Brain pericyte (primary cell): ENCODE measurements at regions not wholly inside any gene's neighbourhood (a gene's known extent, or its start where the extent isn't known, plus 50 kb on each side); places are given as distances from the start of the nearest gene placed in this dataset.
"Not testable (repeated sequence)": the region's sequence is repeated elsewhere in the genome, so short reads cannot be mapped to it uniquely, and the experiment has no call there.

Experiments
- DNase-seq: peaks from one replicate; pipeline ENCODE4 v3.0.0-alpha.2; 2012; ENCODE audit warnings: low read depth, low spot score

DNA sequence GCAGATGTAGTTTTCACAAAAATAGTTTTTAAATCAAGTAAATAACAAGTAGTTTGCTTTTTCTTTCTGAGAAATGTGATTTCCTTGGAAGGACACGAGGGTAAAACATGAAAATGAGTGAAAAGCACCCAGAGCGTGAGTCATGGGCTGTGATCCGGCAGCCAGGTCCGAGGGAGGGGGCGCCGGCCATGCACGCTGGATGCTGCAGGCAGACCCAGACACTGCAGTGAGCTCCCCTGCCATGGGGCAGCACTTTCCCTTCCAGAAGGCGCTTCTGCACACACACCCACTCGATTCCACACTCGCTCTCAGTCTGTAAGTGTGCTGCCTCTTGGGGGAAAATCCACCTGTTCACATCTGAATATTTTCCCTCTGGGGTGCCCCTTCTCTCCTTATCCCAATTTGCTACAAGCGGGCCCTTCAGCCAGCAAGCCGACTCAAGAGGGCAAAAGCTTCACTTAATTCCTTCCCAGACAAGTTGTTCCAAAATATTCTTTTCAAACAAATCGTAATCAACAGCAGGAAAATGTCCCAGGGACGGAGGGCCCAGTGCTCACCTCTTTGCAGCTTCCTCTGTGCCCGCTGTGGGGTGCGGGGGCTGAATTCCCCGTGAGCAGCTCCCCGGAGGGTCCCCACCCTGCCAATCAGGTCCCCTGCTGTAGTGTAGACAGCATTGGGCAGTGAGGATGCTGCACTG is 87.0 kb upstream of the ID2 start:
- no peak for DNase-seq

DNA sequence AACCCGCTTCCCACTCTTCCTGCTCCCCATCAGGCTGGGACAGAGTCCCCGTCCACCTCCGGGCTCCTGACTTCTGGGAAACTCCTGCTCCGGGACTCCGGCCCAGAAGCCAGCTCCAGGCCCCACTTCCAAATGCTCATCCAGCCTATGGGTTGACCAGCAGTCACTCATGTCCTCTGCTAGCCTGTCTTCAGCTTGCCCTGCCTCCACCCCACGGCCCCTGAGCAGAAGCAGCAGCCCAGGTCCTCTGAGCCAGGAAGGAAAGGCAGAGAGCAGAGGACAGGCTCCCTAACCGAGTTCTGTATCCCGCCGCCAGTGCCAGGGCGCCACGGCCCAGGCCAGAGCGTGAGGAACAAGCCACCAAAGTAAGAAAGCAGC is 86.4 kb upstream of the ID2 start:
- DNase-seq = no peak

DNA sequence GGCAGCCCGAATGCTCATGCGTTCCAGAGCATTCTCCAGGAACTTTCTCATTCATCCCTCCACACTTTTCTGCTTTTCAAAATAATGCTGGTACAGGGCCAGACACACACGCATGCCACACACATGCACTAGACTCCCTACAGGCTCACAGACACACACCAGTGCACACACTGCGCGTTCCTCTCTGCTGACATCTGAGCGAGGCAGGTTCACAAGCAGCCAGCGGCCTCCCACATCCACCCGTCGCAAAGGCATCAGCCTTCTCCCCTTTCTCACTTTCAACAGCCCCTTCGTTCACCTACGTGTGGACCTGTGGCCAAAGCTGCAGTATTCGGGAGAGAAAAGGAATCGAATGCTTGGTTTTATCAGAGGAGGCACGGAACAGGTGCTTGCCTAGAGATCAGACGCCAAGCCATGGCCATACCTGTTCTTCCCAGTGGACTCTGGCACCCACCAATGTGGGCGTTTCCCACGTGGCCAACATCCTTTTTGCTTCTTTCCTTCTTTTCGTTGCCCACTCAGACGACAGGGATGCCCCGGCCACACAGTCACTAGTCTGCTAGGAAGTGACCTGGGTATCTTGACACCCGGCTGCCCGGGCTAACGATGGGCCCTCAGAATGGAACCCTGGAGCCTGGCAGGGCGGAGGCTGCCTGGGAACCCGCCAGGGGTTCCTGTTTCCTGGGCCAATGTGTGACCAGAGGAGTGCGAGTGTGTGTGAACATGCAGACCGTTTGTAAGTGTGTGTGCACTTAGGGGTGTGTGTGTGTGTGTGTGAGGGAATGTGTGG is 85.8 kb upstream of the ID2 start:
- DNase-seq = no peak

DNA sequence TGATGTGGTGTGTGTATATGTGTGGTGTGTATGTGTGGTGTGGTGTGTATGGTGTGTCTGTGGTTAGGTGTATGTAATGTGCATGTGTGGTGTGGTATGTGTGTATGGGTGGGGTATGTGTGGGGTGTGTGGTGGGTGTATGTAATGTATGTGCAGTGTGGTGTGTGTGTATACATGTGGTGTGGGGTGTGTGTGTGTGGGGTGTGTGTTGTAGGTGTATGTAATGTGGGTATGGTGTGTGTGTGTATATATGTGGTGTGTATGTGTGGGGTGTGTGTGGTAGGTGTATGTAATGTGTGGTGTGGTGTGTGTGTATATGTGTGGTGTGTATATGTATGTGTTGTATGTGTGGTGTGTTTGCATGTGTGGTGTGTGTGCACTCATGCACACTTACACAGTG is 84.8 kb upstream of the ID2 start:
- no peak for DNase-seq

DNA sequence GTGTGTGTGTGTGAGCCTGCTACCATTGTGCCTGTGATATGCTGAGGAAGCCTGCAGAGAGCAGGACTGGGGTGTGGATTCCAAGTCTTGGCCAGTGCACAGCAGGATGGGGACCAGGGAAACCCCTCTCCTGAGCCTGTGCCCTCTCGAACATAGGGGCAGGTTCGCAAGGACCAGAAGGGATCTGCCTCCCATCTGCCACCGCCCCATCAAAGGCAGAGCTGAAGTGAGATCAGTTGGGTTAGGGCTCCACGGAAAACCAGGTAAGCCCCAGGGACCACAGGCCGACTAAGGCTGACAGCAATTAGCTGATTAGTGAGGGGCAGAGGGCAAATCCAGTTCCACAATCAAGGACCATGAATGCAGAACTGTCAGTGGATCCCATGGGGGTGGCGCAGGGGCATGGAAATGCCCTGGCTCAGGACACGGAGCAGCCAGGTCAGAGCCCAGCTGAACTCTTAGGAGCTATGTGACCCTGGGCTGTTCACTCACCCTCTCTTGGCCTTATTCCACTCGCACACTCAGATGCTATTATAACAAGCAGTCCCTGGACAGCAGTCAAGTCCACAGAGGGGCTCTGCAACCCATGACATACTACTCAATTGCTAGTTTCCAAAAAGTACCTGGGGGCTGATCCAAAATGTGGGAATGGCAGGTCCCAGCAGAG is 84.2 kb upstream of the ID2 start:
- no peak for DNase-seq

DNA sequence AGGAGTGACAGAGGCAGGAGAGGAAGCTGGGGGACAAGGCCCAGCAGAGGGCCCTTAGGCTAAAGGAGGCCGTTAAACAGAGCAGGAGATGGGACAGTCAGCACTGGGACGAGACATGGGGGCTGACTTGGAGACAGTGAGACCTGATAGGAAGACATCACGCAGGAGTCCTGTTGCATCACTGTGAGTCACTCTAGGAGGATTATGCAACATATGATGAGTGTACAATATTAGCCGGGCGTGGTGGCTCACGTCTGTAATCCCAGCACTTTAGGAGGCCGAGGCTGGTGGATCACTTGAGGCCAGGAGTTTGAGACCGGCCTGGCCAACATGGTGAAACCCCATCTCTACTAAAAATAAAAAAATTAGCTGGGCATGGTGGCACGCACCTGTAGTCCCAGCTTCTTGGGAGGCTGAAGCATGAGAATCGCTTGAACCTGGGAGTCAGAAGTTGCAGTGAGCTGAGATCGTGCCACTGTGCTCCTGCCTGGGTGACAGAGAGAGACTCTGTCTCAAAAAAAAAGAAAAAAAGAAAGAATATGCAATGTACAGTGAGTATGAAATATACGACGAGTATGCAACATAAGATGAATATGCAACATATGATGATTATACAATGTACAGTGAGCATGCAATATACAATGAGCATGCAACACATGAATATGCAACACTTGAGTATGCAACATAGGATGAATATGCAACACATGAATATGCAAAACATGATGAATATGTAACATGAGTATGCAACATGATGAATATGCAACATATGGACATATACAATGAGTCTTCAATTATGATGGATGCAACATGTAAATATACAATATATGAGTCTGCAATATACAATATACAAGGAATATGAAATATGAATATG is 83.3 kb upstream of the ID2 start:
- no peak for DNase-seq

DNA sequence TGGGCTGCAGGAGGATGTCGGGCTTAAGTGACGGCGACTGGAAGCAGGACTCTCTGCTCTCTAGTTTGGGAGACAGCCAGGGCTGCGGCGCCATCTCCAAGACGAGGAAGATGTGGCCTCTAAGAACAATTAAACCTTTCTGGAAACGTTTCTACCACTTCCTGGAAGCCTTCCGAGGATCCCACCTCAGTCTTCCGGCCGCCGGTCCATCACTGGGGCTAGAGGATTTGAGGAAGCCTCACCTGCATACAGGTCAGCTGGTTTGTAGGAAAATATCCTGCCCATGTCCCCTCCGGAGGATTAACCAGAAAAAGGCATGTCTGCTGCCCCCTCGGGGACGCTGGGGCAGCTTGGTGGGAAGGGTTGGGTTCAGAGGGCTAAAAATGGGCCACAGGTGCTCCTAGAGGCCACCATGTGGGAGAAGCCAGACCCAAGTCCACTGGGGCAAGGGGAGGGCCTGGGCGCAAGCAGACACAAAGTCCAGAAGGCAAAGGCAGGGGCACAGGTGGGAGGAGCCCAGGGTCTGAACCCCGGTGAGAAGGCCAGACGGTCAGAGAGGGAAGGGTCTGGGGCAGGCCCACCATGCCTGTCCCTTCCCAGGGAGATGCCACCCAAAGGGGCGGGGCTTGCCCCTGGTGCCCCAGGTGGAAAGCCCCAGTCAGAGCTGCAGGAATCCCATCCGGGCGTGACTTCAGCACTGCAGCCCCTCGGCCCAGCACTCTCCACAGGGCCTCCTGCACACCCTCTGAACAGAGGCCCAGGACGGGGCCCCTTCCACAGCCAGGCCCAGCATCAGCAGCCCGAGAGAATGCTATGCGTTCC is 82.2 kb upstream of the ID2 start:
- no peak for DNase-seq

DNA sequence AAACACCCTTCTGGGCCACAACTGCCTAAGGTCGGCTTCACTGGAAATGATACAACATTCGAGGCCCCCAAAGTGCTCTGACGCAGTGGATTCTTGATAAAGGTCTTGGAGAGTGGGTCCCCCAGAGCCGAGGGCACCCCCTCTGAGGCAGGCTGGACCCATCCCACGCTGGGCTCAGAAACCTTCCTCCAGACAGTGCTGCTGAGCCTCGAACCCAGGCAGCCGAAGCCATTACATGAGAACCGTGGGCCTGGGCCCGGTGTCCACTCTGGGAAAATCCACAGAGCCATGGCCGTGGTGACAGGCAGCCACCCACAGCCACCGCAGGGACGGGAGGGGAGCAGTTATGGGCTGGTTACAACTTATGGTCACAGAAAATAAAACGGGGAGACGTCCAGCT is 81.4 kb upstream of the ID2 start:
- no peak for DNase-seq

DNA sequence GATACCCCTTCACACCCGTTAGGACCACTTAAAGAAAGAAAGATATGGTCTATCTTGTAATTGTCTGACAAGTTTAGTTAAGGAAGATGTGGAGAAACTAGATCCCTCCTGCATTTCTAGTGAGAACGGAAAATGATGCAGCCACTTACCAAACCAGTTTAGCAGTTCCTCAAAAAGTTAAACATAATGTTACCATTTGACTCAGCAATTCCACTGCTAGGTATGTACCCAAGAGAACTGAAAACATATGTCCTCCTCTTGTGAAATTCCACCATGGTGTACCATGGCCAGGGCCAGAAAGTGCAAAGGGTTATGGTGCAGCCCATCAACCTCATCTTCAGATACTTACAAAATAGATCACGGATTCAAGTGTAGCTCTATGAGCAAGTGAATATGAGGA is 79.0 kb upstream of the ID2 start:
- no peak for DNase-seq

DNA sequence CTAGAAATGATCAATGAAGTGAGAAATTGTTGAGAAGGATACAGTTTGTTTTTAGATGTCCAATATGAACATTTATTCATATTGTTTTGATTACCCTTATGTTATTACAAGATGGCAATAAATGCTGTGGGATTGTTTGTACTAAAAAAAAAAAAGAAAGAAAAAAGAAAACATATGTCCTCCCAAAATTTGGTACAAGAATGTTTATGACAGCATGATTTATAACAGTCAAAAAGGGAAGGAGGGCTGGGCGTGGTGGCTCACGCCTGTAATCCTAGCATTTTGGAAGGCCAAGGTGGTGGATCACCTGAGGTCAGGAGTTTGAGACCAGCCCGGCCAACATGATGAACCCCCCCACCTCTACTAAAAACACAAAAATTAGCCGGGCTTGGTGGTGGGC is 78.5 kb upstream of the ID2 start:
- DNase-seq = not testable (repeated sequence)

DNA sequence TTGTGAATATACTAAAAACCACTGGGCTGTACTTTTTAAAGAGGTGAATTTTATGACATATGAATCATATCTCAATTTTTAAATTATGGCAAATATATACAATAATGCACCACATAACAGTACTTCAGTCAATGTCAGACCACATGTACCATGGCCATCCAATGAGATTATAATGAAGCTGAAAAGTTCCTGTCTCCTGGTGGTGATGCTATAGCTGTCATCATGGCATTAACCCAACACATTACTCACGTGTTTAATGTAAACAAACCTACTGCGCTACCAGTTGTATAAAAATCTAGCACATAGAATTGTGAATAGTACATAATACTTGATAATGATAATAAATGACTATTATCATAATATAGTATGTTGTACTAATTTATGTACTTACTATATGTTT is 77.6 kb upstream of the ID2 start:
- DNase-seq = no peak

DNA sequence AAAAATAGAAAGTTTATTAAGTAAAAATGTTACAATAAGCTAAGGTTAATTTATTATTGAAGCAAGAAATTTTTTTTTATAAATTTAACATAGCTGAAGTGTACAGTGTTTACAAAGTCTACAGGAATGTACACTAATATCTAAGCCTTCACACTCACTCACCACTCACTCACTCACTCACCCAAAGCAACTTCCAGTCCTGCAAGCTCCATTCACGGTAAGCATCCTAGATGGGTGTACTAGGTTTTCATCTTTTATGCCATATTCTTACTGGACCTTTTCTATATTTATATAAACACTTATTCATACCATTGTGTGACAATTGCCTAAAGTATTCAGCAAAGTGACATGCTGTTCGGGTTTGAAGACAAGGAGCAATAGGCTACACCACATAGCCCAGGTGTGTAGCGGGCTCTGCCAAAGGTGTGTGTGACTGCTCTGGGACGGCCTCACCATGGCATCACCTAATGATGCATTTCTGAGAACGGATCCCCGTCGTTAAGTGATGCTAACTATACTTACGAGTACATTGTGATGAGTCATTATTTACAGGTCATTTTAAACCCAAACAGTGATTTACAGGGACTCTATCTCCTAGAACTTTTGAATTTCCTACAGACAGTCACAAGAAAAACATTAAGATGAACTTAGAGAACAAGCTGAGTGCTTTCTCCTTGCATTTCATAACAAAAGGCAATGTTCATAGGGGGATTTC is 76.3 kb upstream of the ID2 start:
- peak; percentile 10 for DNase-seq

DNA sequence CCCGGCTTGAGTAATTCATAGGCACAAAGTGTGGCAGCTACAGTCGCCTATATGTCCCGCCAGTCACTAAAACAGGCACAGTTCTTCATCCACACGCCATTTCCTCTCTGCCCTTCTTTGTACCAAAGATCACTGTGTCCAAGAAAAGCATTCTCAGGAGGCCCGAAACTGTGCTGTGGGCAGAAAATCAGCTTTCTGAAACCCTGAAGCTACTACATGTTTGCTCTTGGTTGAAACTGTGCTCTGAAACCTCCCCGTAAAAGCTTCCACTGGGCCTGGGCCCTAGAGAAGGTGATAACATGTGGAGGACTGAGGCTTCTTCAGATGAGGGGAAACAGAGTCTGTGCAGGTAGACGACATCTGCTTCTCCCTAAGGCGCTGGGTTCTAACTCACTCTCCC is 75.6 kb upstream of the ID2 start:
- DNase-seq = no peak

DNA sequence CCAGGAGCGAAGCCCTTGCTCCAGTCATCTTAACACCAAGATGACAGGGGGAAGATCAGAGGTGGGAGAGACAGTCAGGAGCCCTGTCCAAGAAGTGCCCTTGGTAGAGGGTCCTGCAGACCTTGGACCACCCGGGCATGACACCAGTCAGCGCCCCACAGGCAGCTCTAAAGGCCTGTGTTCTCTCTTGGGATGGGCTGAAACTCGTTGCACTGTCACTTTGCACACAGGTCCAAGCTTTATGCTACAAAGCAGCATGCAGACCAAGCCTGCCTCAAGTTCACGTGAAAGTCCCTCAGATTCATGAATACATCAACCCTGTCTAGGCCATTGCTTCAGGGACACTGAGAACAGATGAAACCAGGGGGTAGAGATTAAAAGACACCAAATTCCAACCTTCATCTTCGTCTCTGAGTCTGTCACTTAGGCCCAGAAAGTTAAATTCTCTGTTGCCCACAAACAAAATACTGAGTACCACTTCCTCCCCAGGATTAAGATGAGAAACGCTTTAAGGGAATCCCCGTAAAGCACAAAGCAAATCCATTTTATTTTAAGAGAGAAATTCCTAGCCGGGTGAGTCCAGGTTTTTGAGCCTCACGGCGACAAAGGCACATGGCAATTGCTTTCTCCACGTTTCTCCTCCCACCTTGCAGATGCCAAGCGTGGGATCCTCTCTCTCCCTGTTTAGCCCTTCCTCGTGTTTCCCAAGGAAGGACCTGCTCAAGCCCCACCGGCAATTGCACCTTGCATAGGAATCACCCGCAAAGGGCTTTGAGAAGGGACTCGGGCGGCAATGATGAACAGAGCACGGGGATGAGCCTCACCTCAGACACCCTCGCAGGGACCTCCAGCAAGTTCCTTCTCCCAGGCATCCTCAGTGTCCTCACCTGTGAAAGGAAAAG is 75.0 kb upstream of the ID2 start:
- no peak for DNase-seq

DNA sequence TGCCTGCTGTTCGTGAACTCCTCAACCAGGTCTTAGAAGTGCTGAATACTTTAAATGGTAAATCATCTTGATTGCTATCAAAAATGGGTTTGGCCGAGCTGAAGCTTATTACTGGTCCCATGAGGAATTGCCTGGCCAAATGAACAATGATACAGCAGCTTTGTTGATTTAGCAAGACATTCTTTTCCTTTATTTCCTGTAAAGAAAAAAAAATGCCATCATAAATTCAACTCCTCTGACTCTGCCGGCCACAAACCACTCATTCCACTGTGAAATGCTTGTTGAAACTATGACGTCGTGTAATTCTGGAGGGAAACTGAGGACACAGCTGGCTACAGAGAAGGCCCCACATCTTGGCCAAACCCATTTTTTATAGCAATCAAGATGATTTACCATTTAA is 74.2 kb upstream of the ID2 start:
- no peak for DNase-seq

DNA sequence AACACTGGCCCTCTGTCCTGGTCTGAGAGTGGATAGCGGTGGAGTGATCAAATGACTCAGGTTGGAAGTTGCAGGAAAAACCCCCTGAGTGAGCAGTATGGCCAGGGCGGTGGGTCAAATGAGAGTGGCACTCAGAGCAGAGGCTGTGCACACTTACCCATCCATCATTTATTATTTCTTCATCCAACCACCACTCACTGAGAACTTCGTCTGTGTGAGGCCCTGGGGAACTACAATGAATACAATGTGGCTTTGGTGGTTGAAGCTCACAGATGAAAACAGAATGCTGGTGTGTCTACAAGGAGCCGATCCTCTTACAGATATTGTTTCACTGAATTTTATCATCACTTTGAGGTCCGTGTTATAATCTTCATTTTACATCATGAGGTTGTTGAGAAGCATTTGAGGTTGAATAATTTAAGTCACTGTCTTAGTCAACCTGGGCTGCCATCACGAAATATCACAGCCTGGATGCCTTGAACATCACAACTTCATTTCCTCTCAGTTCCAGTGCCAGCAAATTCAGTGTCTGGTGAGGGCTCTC is 73.4 kb upstream of the ID2 start:
- DNase-seq = no peak

DNA sequence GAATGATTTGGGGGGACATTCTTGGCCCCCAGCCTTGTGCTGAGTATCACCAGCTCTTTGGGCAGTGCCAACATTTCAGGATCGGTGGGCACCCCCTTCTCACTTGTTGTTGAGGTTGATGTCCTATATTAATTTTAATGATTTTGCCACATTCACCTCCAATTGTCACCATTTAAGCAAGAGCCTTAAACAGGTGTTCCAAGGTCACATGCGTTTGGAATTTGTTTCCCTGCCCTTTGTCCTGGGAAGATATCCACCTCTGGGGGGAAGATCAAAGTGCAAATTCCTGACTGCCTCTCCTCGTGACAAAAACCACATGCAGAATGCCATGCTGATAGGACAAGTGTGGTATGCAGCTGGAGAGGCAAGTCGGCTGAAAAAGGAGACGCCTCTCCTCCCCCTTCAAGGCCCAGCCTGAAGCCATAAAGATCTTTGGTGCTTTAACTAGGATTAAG is 72.5 kb upstream of the ID2 start:
- DNase-seq = no peak

DNA sequence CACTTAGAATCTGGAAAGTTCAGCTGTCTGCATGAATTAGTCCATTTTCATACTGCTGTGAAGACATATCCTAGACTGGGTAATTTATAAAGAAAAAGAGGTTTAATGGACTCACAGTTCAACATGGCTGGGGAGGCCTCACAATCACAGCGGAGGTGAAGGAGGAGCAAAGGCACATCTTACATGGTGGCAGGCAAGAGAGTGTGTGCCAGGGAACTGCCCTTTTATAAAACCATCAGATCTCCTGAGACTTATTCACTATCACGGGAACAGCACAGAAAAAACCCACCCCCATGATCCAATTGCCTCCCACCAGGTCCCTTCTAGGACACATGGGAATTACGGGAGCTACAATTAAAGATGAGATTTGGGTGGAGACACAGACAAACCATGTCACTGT is 71.1 kb upstream of the ID2 start:
- not testable (repeated sequence) for DNase-seq

DNA sequence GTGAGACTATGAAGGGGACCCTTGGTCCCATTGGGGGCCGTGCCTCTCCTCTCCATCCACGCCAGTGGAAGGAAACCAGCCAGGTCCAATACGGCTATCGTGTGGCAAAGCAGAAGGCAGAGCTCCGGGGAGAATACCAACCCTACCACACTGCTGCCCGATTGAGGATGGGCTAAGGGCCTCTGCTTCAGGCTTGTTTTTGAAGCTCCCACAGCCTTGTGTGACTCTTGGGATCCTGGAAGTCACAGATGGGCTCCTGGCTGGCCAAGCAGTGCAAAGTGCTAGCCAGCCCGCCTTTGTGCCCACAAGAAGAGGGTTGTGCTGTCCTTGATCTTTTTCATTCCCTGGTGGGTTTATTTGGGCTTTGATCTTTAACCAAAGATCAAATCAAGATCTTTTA is 70.6 kb upstream of the ID2 start:
- no peak for DNase-seq
